Type B pancreatic cell (in vitro differentiated cells): ENCODE measurements at regions not wholly inside any gene's neighbourhood (a gene's known extent, or its start where the extent isn't known, plus 50 kb on each side); places are given as distances from the start of the nearest gene placed in this dataset.

Experiments
- DNase-seq: peaks from one replicate; pipeline ENCODE4 v3.0.0; 2021; ENCODE audit warnings: mixed read lengths; ENCODE audit not compliant: unreplicated experiment; ENCODE audit errors: extremely low spot score
- H3K27ac Mint-ChIP-seq: 2 replicates; pipeline ENCODE4 v1.8.0; 2021; ENCODE audit warnings: mild to moderate bottlenecking, mixed read lengths
- H3K27me3 Mint-ChIP-seq: 2 replicates; pipeline ENCODE4 v1.8.0; 2021; ENCODE audit warnings: mixed read lengths
- H3K36me3 Mint-ChIP-seq: 2 replicates; pipeline ENCODE4 v1.8.0; 2021; ENCODE audit warnings: mixed read lengths
- H3K4me1 Mint-ChIP-seq: one replicate; pipeline ENCODE4 v1.8.0; 2021; ENCODE audit warnings: mixed read lengths; ENCODE audit not compliant: unreplicated experiment
- H3K4me3 Mint-ChIP-seq: 2 replicates; pipeline ENCODE4 v1.8.0; 2021; ENCODE audit warnings: mild to moderate bottlenecking, mixed read lengths
- H3K9me3 Mint-ChIP-seq: 2 replicates; pipeline ENCODE4 v1.8.0; 2021; ENCODE audit warnings: mixed read lengths
- CTCF ChIP-seq: fragments of 200-600 bp; sonication (generic); conservative IDR thresholded peaks from 2 replicates; pipeline ENCODE4 v1.5.0; 2021; ENCODE audit warnings: antibody characterized with exemption, mild to moderate bottlenecking

GRCh38 chr5:86997516-86997915 is 270.2 kb upstream of the RASA1 start:
- Mint-ChIP-seq H3K27me3 (peaks cover 3% of the 10 kb centered on the region), H3K4me1 (no peaks in the 10 kb centered on the region), H3K4me3 (no peak overlapping the region), H3K27ac (no peak overlapping the region), H3K36me3 (no peaks in the 10 kb centered on the region), H3K9me3 (peaks cover 4% of the 10 kb centered on the region)
- DNase-seq = no peak
- no peak for TF ChIP-seq CTCF

GRCh38 chr5:86999951-87000350 is 267.7 kb upstream of the RASA1 start:
- H3K27me3 Mint-ChIP-seq = peaks cover 3% of the 10 kb centered on the region
- no peaks in the 10 kb centered on the region for H3K4me1 Mint-ChIP-seq
- no peak for TF ChIP-seq CTCF
- no peak overlapping the region for H3K4me3 Mint-ChIP-seq
- peaks cover 4% of the 10 kb centered on the region for H3K9me3 Mint-ChIP-seq
- no peaks in the 10 kb centered on the region for H3K36me3 Mint-ChIP-seq
- DNase-seq = no peak
- no peak overlapping the region for H3K27ac Mint-ChIP-seq

- DNase-seq = no peak
- TF ChIP-seq CTCF = no peak
- Mint-ChIP-seq H3K9me3 (peaks cover 4% of the 10 kb centered on the region), H3K4me1 (no peaks in the 10 kb centered on the region), H3K4me3 (no peak overlapping the region), H3K27ac (no peak overlapping the region), H3K36me3 (no peaks in the 10 kb centered on the region), H3K27me3 (peaks cover 3% of the 10 kb centered on the region)
Observed at GRCh38 chr5:87002485-87002884, 265.2 kb upstream of the RASA1 start.

- H3K4me3 Mint-ChIP-seq = no peak overlapping the region
- H3K4me1 Mint-ChIP-seq = no peaks in the 10 kb centered on the region
- H3K27ac Mint-ChIP-seq = no peak overlapping the region
- TF ChIP-seq CTCF = no peak
- no peak for DNase-seq
- H3K27me3 Mint-ChIP-seq = peaks cover 3% of the 10 kb centered on the region
- H3K9me3 Mint-ChIP-seq = peaks cover 4% of the 10 kb centered on the region
- H3K36me3 Mint-ChIP-seq = no peaks in the 10 kb centered on the region
Observed at GRCh38 chr5:87004101-87004500, 263.6 kb upstream of the RASA1 start.

- Mint-ChIP-seq H3K9me3 (no peaks in the 10 kb centered on the region), H3K4me3 (no peak overlapping the region), H3K27ac (no peak overlapping the region), H3K4me1 (no peaks in the 10 kb centered on the region), H3K27me3 (no peaks in the 10 kb centered on the region), H3K36me3 (no peaks in the 10 kb centered on the region)
- no peak for DNase-seq
- TF ChIP-seq CTCF = no peak
Observed at GRCh38 chr5:87007737-87008136, 259.9 kb upstream of the RASA1 start.
